H9 (cell line): ENCODE measurements at regions not wholly inside any gene's neighbourhood (a gene's known extent, or its start where the extent isn't known, plus 50 kb on each side); places are given as distances from the start of the nearest gene placed in this dataset.

ENCODE experiments used
- DNase-seq: peaks from one replicate; pipeline ENCODE4 v3.0.0-alpha.2; 2017
- H2AFZ ChIP-seq: one replicate; pipeline ENCODE4 v1.6.1; 2013; ENCODE audit warnings: mild to moderate bottlenecking, low read length, control low read depth, moderate library complexity
- H2AK5ac ChIP-seq: 2 replicates; pipeline ENCODE4 v1.6.1; 2013; ENCODE audit warnings: low read length, control low read depth, mixed read lengths; ENCODE audit not compliant: insufficient read length
- H2BK120ac ChIP-seq: one replicate; pipeline ENCODE4 v1.6.1; 2013; ENCODE audit warnings: low read depth, mild to moderate bottlenecking, low read length, control low read depth, inconsistent platforms; ENCODE audit not compliant: poor library complexity, severe bottlenecking
- H2BK12ac ChIP-seq: 2 replicates; pipeline ENCODE4 v1.6.1; 2013; ENCODE audit warnings: low read length, control low read depth, mixed read lengths, low read depth; ENCODE audit not compliant: insufficient read length
- H2BK15ac ChIP-seq: 2 replicates; pipeline ENCODE4 v1.6.1; 2013; ENCODE audit warnings: low read depth, low read length, control low read depth
- H2BK20ac ChIP-seq: one replicate; pipeline ENCODE4 v1.6.1; 2013; ENCODE audit warnings: low read depth, mild to moderate bottlenecking, low read length, control low read depth, inconsistent platforms; ENCODE audit not compliant: poor library complexity, severe bottlenecking
- H2BK5ac ChIP-seq: 2 replicates; pipeline ENCODE4 v1.6.1; 2013; ENCODE audit warnings: low read length, control low read depth, mixed read lengths; ENCODE audit not compliant: insufficient read length
- H3K14ac ChIP-seq: 2 replicates; pipeline ENCODE4 v1.6.1; 2013; ENCODE audit warnings: low read length, control low read depth; ENCODE audit not compliant: insufficient read depth
- H3K18ac ChIP-seq: 2 replicates; pipeline ENCODE4 v1.6.1; 2013; ENCODE audit warnings: low read depth, mild to moderate bottlenecking, mixed read lengths, low read length, control low read depth; ENCODE audit not compliant: insufficient read length
- H3K23ac ChIP-seq: 2 replicates; pipeline ENCODE4 v1.6.1; 2013; ENCODE audit warnings: low read length, control low read depth, mixed read lengths, low read depth; ENCODE audit not compliant: insufficient read length
- H3K23me2 ChIP-seq: 2 replicates; pipeline ENCODE4 v1.6.1; 2013; ENCODE audit warnings: low read depth, mild to moderate bottlenecking, mixed read lengths, low read length, control low read depth; ENCODE audit not compliant: insufficient read length, poor library complexity, severe bottlenecking
- H3K27ac ChIP-seq: 2 replicates; pipeline ENCODE4 v1.5.1; 2013; ENCODE audit warnings: low read length, control low read depth, mixed read lengths, low read depth; ENCODE audit not compliant: insufficient read length
- H3K27me3 ChIP-seq: 2 replicates; pipeline ENCODE4 v1.6.1; 2013; ENCODE audit warnings: low read length, control low read depth, inconsistent platforms; ENCODE audit not compliant: insufficient read depth
- H3K4ac ChIP-seq: 2 replicates; pipeline ENCODE4 v1.6.1; 2013; ENCODE audit warnings: low read depth, mild to moderate bottlenecking, control low read depth, inconsistent platforms, low read length, moderate library complexity
- H3K4me1 ChIP-seq: 2 replicates; pipeline ENCODE4 v1.6.1; 2013; ENCODE audit warnings: low read length, control low read depth, inconsistent platforms; ENCODE audit not compliant: insufficient read depth
- H3K4me2 ChIP-seq: 2 replicates; pipeline ENCODE4 v1.6.1; 2013; ENCODE audit warnings: low read length, control low read depth, mixed read lengths; ENCODE audit not compliant: insufficient read length, insufficient read depth
- H3K56ac ChIP-seq: 2 replicates; pipeline ENCODE4 v1.6.1; 2013; ENCODE audit warnings: low read depth, mild to moderate bottlenecking, mixed read lengths, low read length, control low read depth; ENCODE audit not compliant: insufficient read length
- H3K79me1 ChIP-seq: 2 replicates; pipeline ENCODE4 v1.6.1; 2013; ENCODE audit warnings: low read depth, mild to moderate bottlenecking, moderate library complexity, low read length, control low read depth, inconsistent platforms; ENCODE audit not compliant: insufficient read depth, poor library complexity, severe bottlenecking
- H3K79me2 ChIP-seq: 2 replicates; pipeline ENCODE4 v1.6.1; 2013; ENCODE audit warnings: low read length, control low read depth, inconsistent platforms; ENCODE audit not compliant: insufficient read depth
- H3K9ac ChIP-seq: 2 replicates; pipeline ENCODE4 v1.6.1; 2013; ENCODE audit warnings: low read length, control low read depth, mixed read lengths; ENCODE audit not compliant: insufficient read length; ENCODE audit errors: extremely low read depth
- H3K9me3 ChIP-seq: one replicate; pipeline ENCODE4 v1.6.1; 2013; ENCODE audit warnings: low read depth, low read length, inconsistent platforms; ENCODE audit not compliant: control insufficient read depth
- H3T11ph ChIP-seq: one replicate; pipeline ENCODE4 v1.6.1; 2013; ENCODE audit warnings: mild to moderate bottlenecking, low read length, control low read depth, inconsistent platforms
- H4K20me1 ChIP-seq: one replicate; pipeline ENCODE4 v1.6.1; 2013; ENCODE audit not compliant: control insufficient read depth, insufficient read length, insufficient read depth
- H4K5ac ChIP-seq: 2 replicates; pipeline ENCODE4 v1.6.1; 2013; ENCODE audit warnings: low read depth, mild to moderate bottlenecking, mixed read lengths, low read length, control low read depth; ENCODE audit not compliant: insufficient read length
- H4K8ac ChIP-seq: replicated peaks from 2 replicates; pipeline ENCODE4 v1.6.1; 2013; ENCODE audit warnings: low read length, control low read depth, mixed read lengths, low read depth; ENCODE audit not compliant: insufficient read length
- H4K91ac ChIP-seq: 2 replicates; pipeline ENCODE4 v1.6.1; 2013; ENCODE audit warnings: low read depth, mild to moderate bottlenecking, moderate library complexity, mixed read lengths, low read length, control low read depth; ENCODE audit not compliant: insufficient read length
- H3K27ac Mint-ChIP-seq, 3 experiments: 2 replicates in 2 of 3; 3 replicates in 1 of 3; pipeline ENCODE4 v1.8.0; 2020 to 2021; ENCODE audit warnings: mixed read lengths in 3 of 3, mild to moderate bottlenecking in 1 of 3, moderate library complexity in 1 of 3
- H3K27me3 Mint-ChIP-seq: 2 replicates; pipeline ENCODE4 v1.8.0; 2021; ENCODE audit warnings: low read depth, mild to moderate bottlenecking, moderate library complexity, mixed read lengths
- H3K36me3 Mint-ChIP-seq, 3 experiments: 2 replicates in 2 of 3; 3 replicates in 1 of 3; pipeline ENCODE4 v1.8.0; 2020 to 2021; ENCODE audit warnings: low read depth in 3 of 3, mixed read lengths in 3 of 3; ENCODE audit not compliant: insufficient read depth in 1 of 3
- H3K4me1 Mint-ChIP-seq, 2 experiments: 2 replicates each; pipeline ENCODE4 v1.8.0; 2020; ENCODE audit warnings: mixed read lengths in 2 of 2
- H3K4me3 Mint-ChIP-seq, 2 experiments: 2 replicates in 1 of 2; 3 replicates in 1 of 2; pipeline ENCODE4 v1.8.0; 2020 to 2021; ENCODE audit warnings: mild to moderate bottlenecking in 2 of 2, mixed read lengths in 2 of 2, moderate library complexity in 1 of 2
- H3K9me3 Mint-ChIP-seq, 2 experiments: 2 replicates in 1 of 2; 3 replicates in 1 of 2; pipeline ENCODE4 v1.8.0; 2020; ENCODE audit warnings: mild to moderate bottlenecking in 2 of 2, mixed read lengths in 2 of 2, moderate library complexity in 1 of 2
- WGBS: extraction: QIAGEN DNeasy Blood & Tissue Kit; methylation state at CpG from one replicate; pipeline ENCODE4 v1.1.7; 2013; ENCODE audit warnings: missing lambda C conversion rate, low lambda C conversion rate, mixed read lengths; ENCODE audit not compliant: insufficient read length; ENCODE audit errors: extremely low coverage; 5-methylcytosine and 5-hydroxymethylcytosine counted together
- TF ChIP-seq, protein P1 (sequence below): fragments of 200-600 bp; sonication (generic); conservative IDR thresholded peaks from 3 replicates; pipeline ENCODE4 v1.8.0; 2021; ENCODE audit warnings: antibody characterized with exemption, mild to moderate bottlenecking

DNA sequence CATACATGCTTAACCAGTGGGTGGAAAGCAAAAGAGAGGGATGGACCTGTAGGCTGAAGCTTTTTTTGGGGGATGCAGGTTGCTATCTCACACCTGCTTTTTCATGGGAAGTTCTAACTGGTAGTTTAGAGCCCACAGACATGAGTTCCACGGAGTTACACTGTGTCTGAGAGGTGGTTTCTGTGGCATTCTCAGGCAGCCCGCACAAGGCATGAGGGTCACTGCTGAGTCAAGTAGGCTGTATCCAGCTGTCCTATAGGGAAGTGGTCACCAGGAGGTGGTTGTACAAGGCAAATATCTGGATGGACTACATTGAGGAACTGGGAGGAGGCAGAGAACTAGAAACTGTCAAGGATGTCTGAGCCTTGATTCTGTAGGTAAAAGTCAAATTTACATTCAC is 351.0 kb upstream of the POM121L12 start:
- TF ChIP-seq, protein P1, sequence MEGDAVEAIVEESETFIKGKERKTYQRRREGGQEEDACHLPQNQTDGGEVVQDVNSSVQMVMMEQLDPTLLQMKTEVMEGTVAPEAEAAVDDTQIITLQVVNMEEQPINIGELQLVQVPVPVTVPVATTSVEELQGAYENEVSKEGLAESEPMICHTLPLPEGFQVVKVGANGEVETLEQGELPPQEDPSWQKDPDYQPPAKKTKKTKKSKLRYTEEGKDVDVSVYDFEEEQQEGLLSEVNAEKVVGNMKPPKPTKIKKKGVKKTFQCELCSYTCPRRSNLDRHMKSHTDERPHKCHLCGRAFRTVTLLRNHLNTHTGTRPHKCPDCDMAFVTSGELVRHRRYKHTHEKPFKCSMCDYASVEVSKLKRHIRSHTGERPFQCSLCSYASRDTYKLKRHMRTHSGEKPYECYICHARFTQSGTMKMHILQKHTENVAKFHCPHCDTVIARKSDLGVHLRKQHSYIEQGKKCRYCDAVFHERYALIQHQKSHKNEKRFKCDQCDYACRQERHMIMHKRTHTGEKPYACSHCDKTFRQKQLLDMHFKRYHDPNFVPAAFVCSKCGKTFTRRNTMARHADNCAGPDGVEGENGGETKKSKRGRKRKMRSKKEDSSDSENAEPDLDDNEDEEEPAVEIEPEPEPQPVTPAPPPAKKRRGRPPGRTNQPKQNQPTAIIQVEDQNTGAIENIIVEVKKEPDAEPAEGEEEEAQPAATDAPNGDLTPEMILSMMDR = no peak
- no peak overlapping the region for H4K8ac ChIP-seq
- no peaks in the 10 kb centered on the region for H3K9me3 ChIP-seq
- no peak overlapping the region for H3K23ac ChIP-seq
- H2BK5ac ChIP-seq = no peak overlapping the region
- no peak overlapping the region for H3K9ac ChIP-seq
- no peaks in the 10 kb centered on the region for H3K27me3 ChIP-seq
- H4K20me1 ChIP-seq = no peaks in the 10 kb centered on the region
- no peak overlapping the region for H3K4ac ChIP-seq
- H2BK120ac ChIP-seq = no peak overlapping the region
- H4K91ac ChIP-seq = no peak overlapping the region
- Mint-ChIP-seq H3K27me3 (no peaks in the 10 kb centered on the region), H3K9me3 (no peaks in the 10 kb centered on the region; a peak in 2 of 5 replicates), H3K4me1 (no peaks in the 10 kb centered on the region), H3K27ac (no peak overlapping the region), H3K4me3 (no peak overlapping the region), H3K36me3 (no peaks in the 10 kb centered on the region)
- no peak overlapping the region for H3K18ac ChIP-seq
- H2AFZ ChIP-seq = no peak overlapping the region
- peak overlapping the region; percentile 92 for H3K56ac ChIP-seq
- no peaks in the 10 kb centered on the region for H3K79me1 ChIP-seq
- H4K5ac ChIP-seq = no peak overlapping the region
- H3K27ac ChIP-seq = no peak overlapping the region
- H2BK15ac ChIP-seq = no peak overlapping the region
- WGBS = no CpG with 5 or more reads among the region's 2 CpGs
- no peaks in the 10 kb centered on the region for H3K23me2 ChIP-seq
- no peak overlapping the region for H2BK12ac ChIP-seq
- no peak for DNase-seq
- no peak overlapping the region for H2BK20ac ChIP-seq
- H3T11ph ChIP-seq = no peak overlapping the region
- H2AK5ac ChIP-seq = no peak overlapping the region
- H3K4me1 ChIP-seq = no peaks in the 10 kb centered on the region
- H3K79me2 ChIP-seq = no peaks in the 10 kb centered on the region
- H3K4me2 ChIP-seq = no peak overlapping the region
- H3K14ac ChIP-seq = no peak overlapping the region; the same call in 1 of the 2 replicates
